ENCODE measurements at regions not wholly inside any gene's neighbourhood (a gene's known extent, or its start where the extent isn't known, plus 50 kb on each side); places are given as distances from the start of the nearest gene placed in this dataset.
"Not testable (repeated sequence)": the region's sequence is repeated elsewhere in the genome, so short reads cannot be mapped to it uniquely, and the experiment has no call there.

GRCh38 chr17:30580916-30581315 is 103.7 kb downstream of the GOSR1 start:
- no peak for DNase-seq

DNA sequence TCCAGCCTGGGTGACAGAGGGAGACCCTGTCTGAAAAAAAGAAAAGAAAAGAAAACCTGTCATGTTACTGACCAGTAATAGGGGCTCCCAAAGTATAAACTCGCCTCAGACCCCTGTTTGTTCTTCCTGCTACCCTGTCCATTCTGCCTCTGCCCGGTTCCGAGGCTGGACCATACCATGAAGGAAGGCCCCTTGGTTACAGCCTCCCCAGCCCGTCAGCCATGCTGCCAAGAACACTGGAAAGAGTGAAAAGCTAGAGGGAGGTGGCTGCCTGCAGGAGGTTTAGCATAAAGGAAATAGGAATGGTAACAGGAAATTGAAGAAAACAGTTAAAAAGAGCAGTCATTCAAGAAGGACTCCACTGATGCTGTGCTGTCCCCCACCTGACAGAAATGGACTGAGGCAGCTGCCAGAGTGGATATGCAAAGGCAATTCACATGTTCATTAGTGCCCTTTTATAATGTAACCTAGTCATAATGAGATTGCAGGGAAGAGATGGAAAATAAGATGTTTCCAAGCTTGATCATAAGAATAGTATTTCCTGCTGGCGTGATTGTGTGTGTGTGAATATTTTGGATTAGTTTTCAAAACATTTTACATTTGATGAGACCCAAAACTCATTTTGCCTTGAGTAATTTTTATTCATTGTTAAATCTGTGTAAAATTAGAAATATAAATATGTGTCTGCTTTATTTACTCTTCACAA is 102.6 kb downstream of the GOSR1 start:
- no peak for DNase-seq

- DNase-seq, result not testable (repeated sequence)
Measured at GRCh38 chr17:30578015-30578717, 101.0 kb downstream of the GOSR1 start.

All from NCI-H1048 (cell line).